ENCODE measurements at regions not wholly inside any gene's neighbourhood (a gene's known extent, or its start where the extent isn't known, plus 50 kb on each side); places are given as distances from the start of the nearest gene placed in this dataset.

DNA sequence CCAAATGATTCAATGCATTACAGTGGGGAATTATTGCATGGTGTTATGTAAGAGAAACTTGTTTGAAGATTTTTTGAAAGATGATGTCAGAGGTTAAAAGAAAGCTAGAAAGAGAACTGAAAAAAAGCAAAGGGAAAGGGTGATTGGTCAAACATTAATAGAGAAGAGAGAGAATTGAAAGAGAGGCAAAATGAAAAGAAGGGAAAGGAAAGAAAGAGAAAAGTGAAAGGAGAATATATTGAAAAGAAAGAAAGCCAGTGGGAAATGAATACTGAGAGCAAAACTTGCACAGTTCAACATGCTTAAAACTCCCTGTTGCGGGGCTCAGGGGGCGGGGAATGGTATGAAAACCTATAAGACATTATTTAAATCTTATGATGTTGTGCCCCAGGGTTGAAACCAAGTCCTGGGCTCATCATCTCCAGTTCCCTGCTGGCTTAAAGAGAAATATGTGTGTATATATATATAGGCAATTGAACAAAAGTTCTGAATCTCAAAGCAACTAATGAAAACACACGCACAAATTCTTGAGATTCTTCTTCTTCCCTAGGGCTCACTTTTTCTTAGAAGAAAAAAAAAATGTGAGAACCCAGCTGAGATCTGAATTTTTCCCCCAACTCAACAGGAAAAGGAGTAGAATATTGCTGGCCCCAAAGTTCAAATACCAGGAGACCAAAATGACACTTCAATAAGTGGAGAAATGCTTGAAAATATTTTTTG, 2045.9 kb upstream of the CELF4 start:
- H3K4me1 Mint-ChIP-seq (ENCODE audit: low read depth, unreplicated experiment), result peaks cover 10% of the 10 kb centered on the region
- peak overlapping the region; percentile 6 for H3K27ac Mint-ChIP-seq (ENCODE audit: unreplicated experiment)

DNA sequence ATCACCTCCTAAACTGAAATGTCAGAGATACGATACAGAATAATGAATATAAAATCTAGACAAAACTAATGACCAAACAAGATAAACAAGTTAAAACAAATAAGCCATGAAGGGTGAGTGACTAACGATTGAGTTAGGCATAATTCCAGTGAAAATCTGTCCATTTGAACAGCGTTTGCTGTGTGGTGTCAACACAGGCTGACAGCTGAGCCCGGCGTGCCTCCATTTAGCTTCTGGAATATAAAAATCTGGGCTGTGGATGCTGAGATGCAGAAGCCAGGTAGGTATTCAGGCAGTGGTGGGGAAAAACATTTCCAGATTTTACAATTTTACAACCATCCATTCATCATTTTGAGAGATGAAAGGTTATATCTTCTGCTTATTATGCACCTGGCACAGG, 2041.4 kb upstream of the CELF4 start:
- Histone ChIP-seq H4K20me1 (ENCODE audit: insufficient read depth, low read length) (no peaks in the 10 kb centered on the region), H3K36me3 (ENCODE audit: insufficient read depth, low read length) (no peaks in the 10 kb centered on the region), H3K4me2 (ENCODE audit: low read length) (no peak overlapping the region), H3K27me3 (ENCODE audit: insufficient read depth, low read length) (no peaks in the 10 kb centered on the region), H3K79me2 (ENCODE audit: insufficient read depth, low read length) (no peaks in the 10 kb centered on the region), H2AFZ (ENCODE audit: low read depth, low read length) (no peak overlapping the region), H3K9me3 (ENCODE audit: insufficient read depth, low read depth, low read length) (no peaks in the 10 kb centered on the region), H3K9ac (ENCODE audit: low read length) (no peak overlapping the region), H3K4me1 (ENCODE audit: insufficient read depth, low read length) (peaks cover 6% of the 10 kb centered on the region), H3K4me3 (ENCODE audit: insufficient read depth, low read depth, low read length) (no peak overlapping the region), H3K27ac (ENCODE audit: low read depth, low read length) (no peak overlapping the region)
- Mint-ChIP-seq H3K27ac (ENCODE audit: unreplicated experiment) (no peak overlapping the region), H3K4me1 (ENCODE audit: low read depth, unreplicated experiment) (peaks cover 12% of the 10 kb centered on the region), H3K27me3 (ENCODE audit: low read depth, unreplicated experiment) (no peaks in the 10 kb centered on the region), H3K4me3 (ENCODE audit: unreplicated experiment) (no peak overlapping the region), H3K36me3 (ENCODE audit: low read depth, unreplicated experiment) (no peaks in the 10 kb centered on the region), H3K9me3 (ENCODE audit: unreplicated experiment) (peaks cover 1% of the 10 kb centered on the region)
- DNase-seq (ENCODE audit: low read depth) (no peak), FAIRE-seq (no peak)
- TF ChIP-seq, protein P1, sequence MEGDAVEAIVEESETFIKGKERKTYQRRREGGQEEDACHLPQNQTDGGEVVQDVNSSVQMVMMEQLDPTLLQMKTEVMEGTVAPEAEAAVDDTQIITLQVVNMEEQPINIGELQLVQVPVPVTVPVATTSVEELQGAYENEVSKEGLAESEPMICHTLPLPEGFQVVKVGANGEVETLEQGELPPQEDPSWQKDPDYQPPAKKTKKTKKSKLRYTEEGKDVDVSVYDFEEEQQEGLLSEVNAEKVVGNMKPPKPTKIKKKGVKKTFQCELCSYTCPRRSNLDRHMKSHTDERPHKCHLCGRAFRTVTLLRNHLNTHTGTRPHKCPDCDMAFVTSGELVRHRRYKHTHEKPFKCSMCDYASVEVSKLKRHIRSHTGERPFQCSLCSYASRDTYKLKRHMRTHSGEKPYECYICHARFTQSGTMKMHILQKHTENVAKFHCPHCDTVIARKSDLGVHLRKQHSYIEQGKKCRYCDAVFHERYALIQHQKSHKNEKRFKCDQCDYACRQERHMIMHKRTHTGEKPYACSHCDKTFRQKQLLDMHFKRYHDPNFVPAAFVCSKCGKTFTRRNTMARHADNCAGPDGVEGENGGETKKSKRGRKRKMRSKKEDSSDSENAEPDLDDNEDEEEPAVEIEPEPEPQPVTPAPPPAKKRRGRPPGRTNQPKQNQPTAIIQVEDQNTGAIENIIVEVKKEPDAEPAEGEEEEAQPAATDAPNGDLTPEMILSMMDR (IDR thresholded peaks at IDR 0.05; ENCODE audit: insufficient read depth, low read depth, low read length), result no peak
- no peak for TF ChIP-seq EZH2 (IDR thresholded peaks at IDR 0.05; ENCODE audit: insufficient read depth, low read length)

More for the DNA sequence above, 2045.9 kb upstream of the CELF4 start:
- Histone ChIP-seq H3K4me1 (ENCODE audit: insufficient read depth, low read length) (no peaks in the 10 kb centered on the region), H3K9me3 (ENCODE audit: insufficient read depth, low read depth, low read length) (no peaks in the 10 kb centered on the region), H3K27ac (ENCODE audit: low read depth, low read length) (peak overlapping the region; percentile 3), H3K4me3 (ENCODE audit: insufficient read depth, low read depth, low read length) (no peak overlapping the region), H2AFZ (ENCODE audit: low read depth, low read length) (no peak overlapping the region), H3K36me3 (ENCODE audit: insufficient read depth, low read length) (no peaks in the 10 kb centered on the region), H3K79me2 (ENCODE audit: insufficient read depth, low read length) (no peaks in the 10 kb centered on the region), H4K20me1 (ENCODE audit: insufficient read depth, low read length) (no peaks in the 10 kb centered on the region), H3K9ac (ENCODE audit: low read length) (no peak overlapping the region), H3K27me3 (ENCODE audit: insufficient read depth, low read length) (no peaks in the 10 kb centered on the region), H3K4me2 (ENCODE audit: low read length) (peak overlapping the region; percentile 39)
- FAIRE-seq (no peak), DNase-seq (ENCODE audit: low read depth) (no peak)
- Mint-ChIP-seq H3K27me3 (ENCODE audit: low read depth, unreplicated experiment) (no peaks in the 10 kb centered on the region), H3K4me3 (ENCODE audit: unreplicated experiment) (peak overlapping the region; percentile 21), H3K36me3 (ENCODE audit: low read depth, unreplicated experiment) (no peaks in the 10 kb centered on the region), H3K9me3 (ENCODE audit: unreplicated experiment) (peaks cover 1% of the 10 kb centered on the region)
- TF ChIP-seq EZH2 (IDR thresholded peaks at IDR 0.05; ENCODE audit: insufficient read depth, low read length), result no peak
- TF ChIP-seq, protein P1 (IDR thresholded peaks at IDR 0.05; ENCODE audit: insufficient read depth, low read depth, low read length), result no peak

DNA sequence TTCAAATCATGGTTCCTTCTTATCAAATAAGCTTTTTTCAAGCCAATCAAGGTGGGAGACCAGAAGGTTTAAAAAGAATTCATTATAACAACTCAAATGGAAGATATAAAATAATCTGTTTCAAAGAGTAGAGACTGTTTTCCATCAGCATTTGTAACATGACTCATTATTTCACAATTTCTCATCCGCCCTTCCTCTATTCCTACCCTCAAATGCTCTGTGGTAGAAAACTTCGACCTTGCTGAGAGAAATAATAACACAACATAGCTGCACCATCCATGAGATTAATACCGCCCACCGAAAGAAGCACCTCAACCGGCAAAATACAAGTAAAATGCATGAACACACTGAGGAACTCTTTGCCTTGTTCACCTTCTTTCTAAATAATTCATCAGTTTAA, 2039.2 kb upstream of the CELF4 start:
- Mint-ChIP-seq H3K4me1 (ENCODE audit: low read depth, unreplicated experiment) (peaks cover 4% of the 10 kb centered on the region), H3K27me3 (ENCODE audit: low read depth, unreplicated experiment) (no peaks in the 10 kb centered on the region), H3K27ac (ENCODE audit: unreplicated experiment) (no peak overlapping the region), H3K4me3 (ENCODE audit: unreplicated experiment) (no peak overlapping the region), H3K36me3 (ENCODE audit: low read depth, unreplicated experiment) (no peaks in the 10 kb centered on the region), H3K9me3 (ENCODE audit: unreplicated experiment) (peaks cover 1% of the 10 kb centered on the region)
- Histone ChIP-seq H2AFZ (ENCODE audit: low read depth, low read length) (no peak overlapping the region), H3K9me3 (ENCODE audit: insufficient read depth, low read depth, low read length) (no peaks in the 10 kb centered on the region), H4K20me1 (ENCODE audit: insufficient read depth, low read length) (no peaks in the 10 kb centered on the region), H3K4me3 (ENCODE audit: insufficient read depth, low read depth, low read length) (no peak overlapping the region), H3K36me3 (ENCODE audit: insufficient read depth, low read length) (no peaks in the 10 kb centered on the region), H3K4me2 (ENCODE audit: low read length) (peak overlapping the region; percentile 25), H3K27me3 (ENCODE audit: insufficient read depth, low read length) (no peaks in the 10 kb centered on the region), H3K27ac (ENCODE audit: low read depth, low read length) (no peak overlapping the region), H3K79me2 (ENCODE audit: insufficient read depth, low read length) (no peaks in the 10 kb centered on the region), H3K9ac (ENCODE audit: low read length) (no peak overlapping the region), H3K4me1 (ENCODE audit: insufficient read depth, low read length) (peaks cover 6% of the 10 kb centered on the region)
- TF ChIP-seq, protein P1 (IDR thresholded peaks at IDR 0.05; ENCODE audit: insufficient read depth, low read depth, low read length), result no peak
- no peak for TF ChIP-seq EZH2 (IDR thresholded peaks at IDR 0.05; ENCODE audit: insufficient read depth, low read length)
- DNase-seq (ENCODE audit: low read depth) (peak; percentile 56), FAIRE-seq (no peak)
